HG02642 (cell line): ENCODE measurements at regions not wholly inside any gene's neighbourhood (a gene's known extent, or its start where the extent isn't known, plus 50 kb on each side); places are given as distances from the start of the nearest gene placed in this dataset.

Experiments
- ATAC-seq: cut with Tn5 transposase; IDR thresholded peaks from one replicate; pipeline ENCODE4 v1.9.1; 2021; ENCODE audit warnings: mild to moderate bottlenecking; ENCODE audit not compliant: unreplicated experiment, poor library complexity

GRCh38 chr18:56157541-56157940 lies 480.9 kb downstream of the TXNL1 start:
- no peak for ATAC-seq

GRCh38 chr18:56152551-56153310 lies 485.7 kb downstream of the TXNL1 start:
- no peak for ATAC-seq

- no peak for ATAC-seq
Observed at GRCh38 chr18:56148373-56148772, 490.0 kb downstream of the TXNL1 start.

- ATAC-seq = no peak
Observed at GRCh38 chr18:56146565-56146964, 491.8 kb downstream of the TXNL1 start.

GRCh38 chr18:56142001-56142400 lies 496.4 kb downstream of the TXNL1 start:
- ATAC-seq = no peak

- ATAC-seq = no peak
Observed at GRCh38 chr18:56139792-56140254, 498.6 kb downstream of the TXNL1 start.

GRCh38 chr18:56139372-56139771 lies 499.0 kb downstream of the TXNL1 start:
- ATAC-seq = no peak

GRCh38 chr18:56136105-56136504 lies 502.3 kb downstream of the TXNL1 start:
- no peak for ATAC-seq

GRCh38 chr18:56130481-56130880 lies 507.9 kb downstream of the TXNL1 start:
- ATAC-seq = no peak

- ATAC-seq = no peak
Observed at GRCh38 chr18:56128153-56128791, 510.1 kb downstream of the TXNL1 start.

- ATAC-seq = no peak
Observed at GRCh38 chr18:56127322-56128099, 510.9 kb downstream of the TXNL1 start.

- no peak for ATAC-seq
Observed at GRCh38 chr18:56124186-56124585, 514.2 kb downstream of the TXNL1 start.

- ATAC-seq = no peak
Observed at GRCh38 chr18:56121669-56122068, 516.7 kb downstream of the TXNL1 start.

- ATAC-seq = no peak
Observed at GRCh38 chr18:56120782-56121181, 517.6 kb downstream of the TXNL1 start.

- no peak for ATAC-seq
Observed at GRCh38 chr18:56119681-56120080, 518.7 kb downstream of the TXNL1 start.

- ATAC-seq = no peak
Observed at GRCh38 chr18:56118422-56118821, 520.0 kb downstream of the TXNL1 start.

- ATAC-seq = no peak
Observed at GRCh38 chr18:56115071-56116015, 523.0 kb downstream of the TXNL1 start.

- no peak for ATAC-seq
Observed at GRCh38 chr18:56112984-56113383, 525.0 kb upstream of the TCF4 start.

GRCh38 chr18:56112013-56112749 lies 524.2 kb upstream of the TCF4 start:
- ATAC-seq = peak; percentile 97
